Fibroblast of skin of right quadriceps (primary cell): ENCODE measurements at regions not wholly inside any gene's neighbourhood (a gene's known extent, or its start where the extent isn't known, plus 50 kb on each side); places are given as distances from the start of the nearest gene placed in this dataset.

Experiments used
- DNase-seq: peaks from one replicate; pipeline ENCODE4 v3.0.0-alpha.2; 2013

GRCh38 chr22:49213731-49214352, 613.8 kb downstream of the BRD1 start:
- no peak for DNase-seq

GRCh38 chr22:49212466-49212865, 615.2 kb downstream of the BRD1 start:
- DNase-seq, result no peak

GRCh38 chr22:49212002-49212401, 615.7 kb downstream of the BRD1 start:
- DNase-seq, result no peak

- no peak for DNase-seq
Observed at GRCh38 chr22:49211176-49211575, 616.5 kb downstream of the BRD1 start.

- DNase-seq, result no peak
Observed at GRCh38 chr22:49210606-49211005, 617.1 kb downstream of the BRD1 start.

GRCh38 chr22:49209452-49210195, 618.0 kb downstream of the BRD1 start:
- no peak for DNase-seq

- no peak for DNase-seq
Observed at GRCh38 chr22:49208768-49209252, 618.9 kb downstream of the BRD1 start.

- no peak for DNase-seq
Observed at GRCh38 chr22:49208004-49208402, 619.7 kb downstream of the BRD1 start.

GRCh38 chr22:49207008-49208003, 620.4 kb downstream of the BRD1 start:
- DNase-seq, result no peak

GRCh38 chr22:49206281-49206680, 621.4 kb downstream of the BRD1 start:
- DNase-seq, result no peak

- no peak for DNase-seq
Observed at GRCh38 chr22:49205483-49205800, 622.2 kb downstream of the BRD1 start.

GRCh38 chr22:49204599-49205482, 622.8 kb downstream of the BRD1 start:
- DNase-seq, result no peak

GRCh38 chr22:49203859-49204598, 623.6 kb downstream of the BRD1 start:
- no peak for DNase-seq

- no peak for DNase-seq
Observed at GRCh38 chr22:49203091-49203858, 624.4 kb downstream of the BRD1 start.

- DNase-seq, result no peak
Observed at GRCh38 chr22:49202226-49202625, 625.4 kb downstream of the BRD1 start.

- DNase-seq, result no peak
Observed at GRCh38 chr22:49201046-49201970, 626.4 kb downstream of the BRD1 start.

- DNase-seq, result no peak
Observed at GRCh38 chr22:49199224-49199623, 628.4 kb downstream of the BRD1 start.

- no peak for DNase-seq
Observed at GRCh38 chr22:49198705-49199084, 629.0 kb downstream of the BRD1 start.

- DNase-seq, result no peak
Observed at GRCh38 chr22:49197986-49198704, 629.5 kb downstream of the BRD1 start.
